Activated CD8-positive, alpha-beta T cell treated with anti-CD3 and anti-CD28 coated beads, Interleukin-2, amount 10 ng/mL, durations not matched to agents 7 days and 5 days (primary cell): ENCODE measurements at regions not wholly inside any gene's neighbourhood (a gene's known extent, or its start where the extent isn't known, plus 50 kb on each side); places are given as distances from the start of the nearest gene placed in this dataset.
"Not testable (repeated sequence)": the region's sequence is repeated elsewhere in the genome, so short reads cannot be mapped to it uniquely, and the experiment has no call there.

ENCODE experiments used
- ATAC-seq: fragments of 150-1000 bp; cut with Tn5 transposase; one replicate; pipeline ENCODE4 v1.10.0; 2021; ENCODE audit warnings: moderate library complexity
- CTCF ChIA-PET: fragments of 350-600 bp; sonication (Branson Sonifier 250); formaldehyde crosslinking; loops from one replicate; lab custom pipeline; 2021; ENCODE audit warnings: antibody characterized with exemption; lab: Charles Lee
- POLR2A ChIA-PET: fragments of 350-600 bp; sonication (Branson Sonifier 250); formaldehyde crosslinking; loops from one replicate; lab custom pipeline; 2021; ENCODE audit warnings: antibody characterized with exemption; lab: Charles Lee
- DNase-seq: peaks from one replicate; pipeline ENCODE4 v3.0.0-alpha.2; 2020
- H3K27ac Mint-ChIP-seq: one replicate; pipeline ENCODE4 v1.8.0; 2021; ENCODE audit warnings: mild to moderate bottlenecking, mixed read lengths
- H3K27me3 Mint-ChIP-seq: one replicate; pipeline ENCODE4 v1.8.0; 2021; ENCODE audit warnings: low read depth, mixed read lengths
- H3K36me3 Mint-ChIP-seq: one replicate; pipeline ENCODE4 v1.8.0; 2021; ENCODE audit warnings: low read depth, mixed read lengths
- H3K4me1 Mint-ChIP-seq: one replicate; pipeline ENCODE4 v1.8.0; 2021; ENCODE audit warnings: low read depth, mixed read lengths
- H3K4me3 Mint-ChIP-seq: one replicate; pipeline ENCODE4 v1.8.0; 2021; ENCODE audit warnings: mild to moderate bottlenecking, mixed read lengths
- H3K9me3 Mint-ChIP-seq: one replicate; pipeline ENCODE4 v1.8.0; 2022; ENCODE audit warnings: mixed read lengths; ENCODE audit not compliant: insufficient read depth

- H3K27me3 Mint-ChIP-seq = no peaks in the 10 kb centered on the region
- no peak overlapping the region for H3K4me3 Mint-ChIP-seq
- H3K4me1 Mint-ChIP-seq = no peaks in the 10 kb centered on the region
- DNase-seq = no peak
- H3K9me3 Mint-ChIP-seq = no peaks in the 10 kb centered on the region
- ChIA-PET CTCF (no interaction called here), POLR2A (no interaction called here)
- no peaks in the 10 kb centered on the region for H3K36me3 Mint-ChIP-seq
- ATAC-seq = no peak
- no peak overlapping the region for H3K27ac Mint-ChIP-seq
These were observed 1131.9 kb downstream of the OTOL1 start for GRCh38 chr3:162628531-162628930.

DNA sequence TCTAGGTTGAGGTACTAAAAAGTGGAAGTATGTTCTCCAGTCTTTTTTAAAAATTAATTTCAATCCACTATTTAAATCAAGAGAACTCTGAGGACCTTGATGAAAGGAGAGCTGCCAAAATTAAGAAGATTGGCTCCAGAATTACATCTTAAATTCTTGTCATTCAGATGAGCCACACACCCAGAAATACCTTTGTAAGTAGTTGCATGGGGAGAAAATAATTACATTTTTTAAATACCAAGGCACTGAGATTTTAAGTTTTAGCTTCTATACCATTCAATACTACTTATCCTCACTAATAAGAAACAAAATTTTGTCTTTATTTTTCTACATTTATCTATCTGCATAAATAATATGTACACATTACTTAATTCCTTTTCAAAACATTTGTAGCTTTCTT lies 1132.8 kb downstream of the OTOL1 start:
- no peaks in the 10 kb centered on the region for H3K9me3 Mint-ChIP-seq
- ATAC-seq = no peak
- ChIA-PET POLR2A (no interaction called here), CTCF (no interaction called here)
- no peak overlapping the region for H3K4me3 Mint-ChIP-seq
- no peaks in the 10 kb centered on the region for H3K36me3 Mint-ChIP-seq
- no peaks in the 10 kb centered on the region for H3K4me1 Mint-ChIP-seq
- DNase-seq = no peak
- H3K27me3 Mint-ChIP-seq = no peaks in the 10 kb centered on the region
- no peak overlapping the region for H3K27ac Mint-ChIP-seq

DNA sequence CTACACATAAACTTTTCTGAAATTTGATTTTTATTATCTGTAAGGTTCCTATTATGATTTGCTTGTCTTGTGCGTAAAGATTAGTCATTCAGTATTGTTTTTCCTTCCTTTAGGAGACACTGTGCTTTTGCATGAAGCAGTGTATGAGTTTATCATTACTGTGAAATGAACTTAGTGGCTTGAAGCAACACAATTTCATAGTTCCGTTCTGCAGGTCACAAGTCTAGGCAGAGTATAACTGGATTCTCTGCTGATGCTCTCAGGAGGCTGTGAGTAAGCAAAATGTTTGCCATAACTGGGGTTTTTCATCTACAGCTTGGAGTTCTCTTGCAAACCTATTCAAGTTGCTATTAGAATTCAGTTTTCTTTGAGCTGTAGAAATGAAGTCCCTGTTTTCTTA lies 1136.1 kb downstream of the OTOL1 start:
- H3K4me1 Mint-ChIP-seq = no peaks in the 10 kb centered on the region
- H3K36me3 Mint-ChIP-seq = no peaks in the 10 kb centered on the region
- ChIA-PET CTCF (no interaction called here), POLR2A (no interaction called here)
- no peak overlapping the region for H3K27ac Mint-ChIP-seq
- no peaks in the 10 kb centered on the region for H3K9me3 Mint-ChIP-seq
- ATAC-seq = no peak
- H3K4me3 Mint-ChIP-seq = no peak overlapping the region
- no peaks in the 10 kb centered on the region for H3K27me3 Mint-ChIP-seq
- DNase-seq = no peak

GRCh38 chr3:162640208-162640607 lies 1143.6 kb downstream of the OTOL1 start:
- H3K9me3 Mint-ChIP-seq, H3K27me3 Mint-ChIP-seq, H3K4me1 Mint-ChIP-seq, ATAC-seq, CTCF ChIA-PET, H3K36me3 Mint-ChIP-seq, H3K27ac Mint-ChIP-seq, DNase-seq, POLR2A ChIA-PET, H3K4me3 Mint-ChIP-seq: not testable (repeated sequence)

DNA sequence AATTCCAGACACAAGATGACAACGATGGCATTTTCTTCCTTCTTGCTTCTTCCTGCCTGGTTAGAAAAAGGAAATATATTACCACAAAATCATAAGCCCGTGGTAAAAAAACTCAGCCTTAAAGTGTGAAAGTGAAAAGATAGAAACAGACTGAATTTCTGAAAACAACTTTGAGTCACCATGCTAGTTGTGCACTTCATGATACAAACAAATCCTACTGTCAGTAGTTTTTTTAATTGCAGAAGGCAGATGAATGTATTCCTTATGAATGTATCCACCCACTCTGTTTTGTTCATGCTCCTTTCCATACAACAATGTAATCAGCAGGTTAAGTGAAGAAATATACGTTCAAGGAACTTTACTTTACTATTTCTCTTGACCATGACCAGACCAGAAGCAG lies 1144.7 kb downstream of the OTOL1 start:
- H3K4me1 Mint-ChIP-seq = no peaks in the 10 kb centered on the region
- CTCF ChIA-PET = no interaction called here
- DNase-seq (no peak), ATAC-seq (no peak)
- H3K27me3 Mint-ChIP-seq = no peaks in the 10 kb centered on the region
- no peaks in the 10 kb centered on the region for H3K9me3 Mint-ChIP-seq
- H3K27ac Mint-ChIP-seq = no peak overlapping the region
- H3K36me3 Mint-ChIP-seq = no peaks in the 10 kb centered on the region
- POLR2A ChIA-PET = no interaction called here
- no peak overlapping the region for H3K4me3 Mint-ChIP-seq

- DNase-seq = no peak
- no peaks in the 10 kb centered on the region for H3K9me3 Mint-ChIP-seq
- ATAC-seq = no peak
- H3K36me3 Mint-ChIP-seq = no peaks in the 10 kb centered on the region
- no peaks in the 10 kb centered on the region for H3K27me3 Mint-ChIP-seq
- POLR2A ChIA-PET = no interaction called here
- H3K4me1 Mint-ChIP-seq = no peaks in the 10 kb centered on the region
- no peak overlapping the region for H3K4me3 Mint-ChIP-seq
- CTCF ChIA-PET = no interaction called here
- H3K27ac Mint-ChIP-seq = no peak overlapping the region
These were observed 1145.3 kb downstream of the OTOL1 start for GRCh38 chr3:162641907-162642306.

GRCh38 chr3:162643245-162643644 lies 1146.6 kb downstream of the OTOL1 start:
- Mint-ChIP-seq H3K4me3 (no peak overlapping the region), H3K9me3 (no peaks in the 10 kb centered on the region), H3K27ac (no peak overlapping the region), H3K27me3 (no peaks in the 10 kb centered on the region), H3K4me1 (no peaks in the 10 kb centered on the region), H3K36me3 (no peaks in the 10 kb centered on the region)
- ChIA-PET CTCF (no interaction called here), POLR2A (no interaction called here)
- no peak for DNase-seq
- no peak for ATAC-seq

GRCh38 chr3:162647321-162647720 lies 1150.7 kb downstream of the OTOL1 start:
- ATAC-seq = no peak
- Mint-ChIP-seq H3K4me1 (no peaks in the 10 kb centered on the region), H3K4me3 (no peak overlapping the region), H3K36me3 (no peaks in the 10 kb centered on the region), H3K9me3 (no peaks in the 10 kb centered on the region), H3K27ac (no peak overlapping the region), H3K27me3 (no peaks in the 10 kb centered on the region)
- CTCF ChIA-PET = no interaction called here
- DNase-seq = no peak
- POLR2A ChIA-PET = no interaction called here

DNA sequence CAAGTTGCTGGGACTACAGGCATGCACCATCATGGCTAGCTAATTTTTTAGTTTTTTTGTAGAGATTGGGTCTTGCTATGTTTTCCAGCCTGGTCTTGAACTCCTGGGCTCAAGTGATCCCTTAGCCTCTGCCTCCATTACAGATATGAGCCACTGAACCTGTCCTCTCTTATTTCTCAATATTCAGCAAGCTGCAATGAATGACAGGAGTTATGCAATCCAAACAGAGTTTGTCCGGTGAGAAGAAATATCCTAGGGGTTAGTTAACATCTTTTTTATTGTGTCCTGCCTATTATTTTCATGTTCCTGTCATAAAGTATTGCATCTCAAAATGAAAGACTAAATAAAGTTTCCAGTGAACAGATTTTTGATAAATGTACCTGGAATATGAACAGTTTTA lies 1161.4 kb downstream of the OTOL1 start:
- ChIA-PET POLR2A (no interaction called here), CTCF (no interaction called here)
- H3K4me3 Mint-ChIP-seq = no peak overlapping the region
- ATAC-seq (no peak), DNase-seq (no peak)
- H3K4me1 Mint-ChIP-seq = no peaks in the 10 kb centered on the region
- no peaks in the 10 kb centered on the region for H3K9me3 Mint-ChIP-seq
- no peaks in the 10 kb centered on the region for H3K27me3 Mint-ChIP-seq
- no peaks in the 10 kb centered on the region for H3K36me3 Mint-ChIP-seq
- no peak overlapping the region for H3K27ac Mint-ChIP-seq

DNA sequence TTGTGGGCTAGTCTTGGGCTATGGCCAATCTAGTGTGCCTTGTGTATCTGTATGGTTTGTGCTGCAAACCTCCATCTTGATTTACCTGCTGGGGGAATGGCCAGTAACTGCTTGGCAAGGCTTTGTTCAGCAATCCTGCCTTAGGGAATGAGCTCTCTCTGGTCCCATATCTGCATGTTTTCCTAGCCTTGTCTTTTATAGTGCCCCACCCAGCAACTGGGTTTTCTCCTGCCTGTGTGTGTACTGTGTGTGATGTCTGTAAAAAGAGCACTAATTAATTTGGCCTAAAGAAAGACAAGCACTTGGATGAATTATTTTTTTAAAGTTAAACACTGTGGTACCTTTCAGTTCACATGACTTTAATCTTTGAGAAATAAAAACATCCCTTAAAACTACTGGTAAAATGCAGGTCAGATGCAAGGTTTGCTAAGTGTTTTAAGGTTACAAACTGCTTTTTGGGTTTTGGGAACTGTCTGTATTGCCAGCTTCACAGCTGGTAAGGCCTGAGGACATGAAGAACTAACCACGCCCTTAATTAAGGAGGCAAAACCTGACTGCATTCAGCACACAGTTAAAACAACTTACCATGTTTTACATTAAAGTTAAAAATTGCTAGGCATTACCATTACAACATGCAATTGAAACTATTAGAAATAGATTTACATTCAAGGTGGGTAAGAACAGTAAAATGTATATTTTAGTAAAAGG lies 1169.2 kb downstream of the OTOL1 start:
- Mint-ChIP-seq H3K36me3 (no peaks in the 10 kb centered on the region), H3K27me3 (no peaks in the 10 kb centered on the region), H3K27ac (no peak overlapping the region), H3K4me3 (no peak overlapping the region), H3K4me1 (no peaks in the 10 kb centered on the region), H3K9me3 (peaks cover 4% of the 10 kb centered on the region)
- no peak for DNase-seq
- ChIA-PET CTCF (no interaction called here), POLR2A (no interaction called here)
- no peak for ATAC-seq

- no peaks in the 10 kb centered on the region for H3K36me3 Mint-ChIP-seq
- ChIA-PET POLR2A (no interaction called here), CTCF (no interaction called here)
These were observed 1170.2 kb downstream of the OTOL1 start for GRCh38 chr3:162666835-162667234.

DNA sequence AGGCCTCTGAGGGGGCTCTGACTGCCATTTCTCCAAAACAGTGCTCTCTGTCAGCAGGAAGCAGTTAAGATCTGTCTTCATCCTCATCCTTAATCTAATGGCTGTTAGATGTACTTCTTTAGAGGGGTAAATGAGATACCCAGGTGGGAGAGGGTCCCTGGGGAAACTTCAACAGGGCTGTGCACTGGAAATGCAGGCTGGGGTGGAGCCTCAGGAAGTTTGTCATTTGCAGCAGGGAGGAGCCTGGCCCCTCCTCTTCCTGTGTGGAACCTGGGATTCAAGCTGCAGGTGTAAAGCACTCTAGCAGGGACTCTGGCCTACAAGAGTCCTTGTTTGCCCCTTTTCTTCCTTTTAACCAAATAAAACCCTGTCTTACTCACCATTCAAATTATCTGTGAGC lies 1173.6 kb downstream of the OTOL1 start:
- H3K27me3 Mint-ChIP-seq = no peaks in the 10 kb centered on the region
- H3K27ac Mint-ChIP-seq = no peak overlapping the region
- no peak for ATAC-seq
- CTCF ChIA-PET = no interaction called here
- no peak overlapping the region for H3K4me3 Mint-ChIP-seq
- H3K9me3 Mint-ChIP-seq = peaks cover 4% of the 10 kb centered on the region
- POLR2A ChIA-PET = no interaction called here
- no peaks in the 10 kb centered on the region for H3K36me3 Mint-ChIP-seq
- DNase-seq = no peak
- no peaks in the 10 kb centered on the region for H3K4me1 Mint-ChIP-seq

More at GRCh38 chr3:162666835-162667234, 1170.2 kb downstream of the OTOL1 start:
- Mint-ChIP-seq H3K9me3 (peaks cover 4% of the 10 kb centered on the region), H3K27ac (no peak overlapping the region), H3K4me1 (no peaks in the 10 kb centered on the region), H3K4me3 (no peak overlapping the region), H3K27me3 (no peaks in the 10 kb centered on the region)
- DNase-seq (no peak), ATAC-seq (no peak)

DNA sequence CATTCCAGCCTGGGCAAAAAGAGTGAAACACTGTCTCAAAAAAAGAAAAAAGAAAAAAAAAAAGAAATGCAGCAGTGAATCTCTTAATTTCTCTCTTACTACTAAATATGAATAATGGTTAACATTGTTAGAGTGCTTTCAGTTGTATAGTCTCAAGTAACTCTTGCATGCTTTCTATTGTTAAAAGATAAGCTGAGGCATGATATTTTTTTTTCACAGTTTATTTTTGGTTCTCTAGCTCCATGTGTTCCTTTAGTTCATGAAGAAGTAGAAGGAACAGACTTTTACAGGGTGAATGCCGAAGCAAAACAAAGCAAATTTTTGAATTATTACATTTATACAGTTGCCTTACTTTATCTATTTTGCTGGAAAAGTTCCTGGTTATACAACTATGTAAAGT lies 1180.9 kb downstream of the OTOL1 start:
- ATAC-seq = no peak
- H3K4me1 Mint-ChIP-seq = no peaks in the 10 kb centered on the region
- no peaks in the 10 kb centered on the region for H3K36me3 Mint-ChIP-seq
- POLR2A ChIA-PET = no interaction called here
- no peaks in the 10 kb centered on the region for H3K9me3 Mint-ChIP-seq
- CTCF ChIA-PET = no interaction called here
- H3K27ac Mint-ChIP-seq = no peak overlapping the region
- no peak for DNase-seq
- no peak overlapping the region for H3K4me3 Mint-ChIP-seq
- no peaks in the 10 kb centered on the region for H3K27me3 Mint-ChIP-seq
